Activated CD4-positive, alpha-beta T cell treated with anti-CD3 and anti-CD28 coated beads, Interleukin-2, amount 50 U/mL, for 1 hour (primary cell): ENCODE measurements at regions not wholly inside any gene's neighbourhood (a gene's known extent, or its start where the extent isn't known, plus 50 kb on each side); places are given as distances from the start of the nearest gene placed in this dataset.
"Not testable (repeated sequence)": the region's sequence is repeated elsewhere in the genome, so short reads cannot be mapped to it uniquely, and the experiment has no call there.

ENCODE experiments used
- DNase-seq: peaks from one replicate; pipeline ENCODE4 v3.0.0-alpha.2; 2020

- no peak for DNase-seq
Measured at GRCh38 chr20:29763821-29764511, 1493.5 kb upstream of the DEFB115 start.

GRCh38 chr20:29764922-29765610 is 1492.4 kb upstream of the DEFB115 start:
- not testable (repeated sequence) for DNase-seq

- DNase-seq: not testable (repeated sequence)
Measured at GRCh38 chr20:29778033-29778432, 1479.4 kb upstream of the DEFB115 start.

GRCh38 chr20:29781217-29781616 is 1476.2 kb upstream of the DEFB115 start:
- DNase-seq: not testable (repeated sequence)

GRCh38 chr20:29781891-29782290 is 1475.6 kb upstream of the DEFB115 start:
- not testable (repeated sequence) for DNase-seq

- not testable (repeated sequence) for DNase-seq
Measured at GRCh38 chr20:29787456-29787855, 1470.0 kb upstream of the DEFB115 start.

GRCh38 chr20:29790510-29790909 is 1467.0 kb upstream of the DEFB115 start:
- DNase-seq: no peak

GRCh38 chr20:29831508-29831907 is 1426.0 kb upstream of the DEFB115 start:
- not testable (repeated sequence) for DNase-seq

GRCh38 chr20:29868014-29868413 is 1389.5 kb upstream of the DEFB115 start:
- not testable (repeated sequence) for DNase-seq

- not testable (repeated sequence) for DNase-seq
Measured at GRCh38 chr20:29868688-29869087, 1388.8 kb upstream of the DEFB115 start.

GRCh38 chr20:29871816-29872215 is 1385.6 kb upstream of the DEFB115 start:
- DNase-seq: not testable (repeated sequence)

GRCh38 chr20:29873946-29874345 is 1383.5 kb upstream of the DEFB115 start:
- peak; percentile 32 for DNase-seq

GRCh38 chr20:29874476-29875202 is 1382.8 kb upstream of the DEFB115 start:
- no peak for DNase-seq

GRCh38 chr20:29875321-29876083 is 1382.0 kb upstream of the DEFB115 start:
- not testable (repeated sequence) for DNase-seq

GRCh38 chr20:29876084-29876910 is 1381.2 kb upstream of the DEFB115 start:
- DNase-seq: not testable (repeated sequence)

- no peak for DNase-seq
Measured at GRCh38 chr20:29876911-29877285, 1380.6 kb upstream of the DEFB115 start.

GRCh38 chr20:29877411-29878280 is 1379.8 kb upstream of the DEFB115 start:
- not testable (repeated sequence) for DNase-seq

GRCh38 chr20:29878281-29878741 is 1379.2 kb upstream of the DEFB115 start:
- DNase-seq: no peak

- DNase-seq: no peak
Measured at GRCh38 chr20:29878777-29879442, 1378.6 kb upstream of the DEFB115 start.

GRCh38 chr20:29881107-29881506 is 1376.4 kb upstream of the DEFB115 start:
- not testable (repeated sequence) for DNase-seq
